Nephron (organoid): ENCODE measurements at regions not wholly inside any gene's neighbourhood (a gene's known extent, or its start where the extent isn't known, plus 50 kb on each side); places are given as distances from the start of the nearest gene placed in this dataset.

Source experiments
- H3K27ac Mint-ChIP-seq, 3 experiments: 2 replicates each; pipeline ENCODE4 v1.8.0; 2020; ENCODE audit warnings: mixed read lengths in 3 of 3, mild to moderate bottlenecking in 2 of 3, moderate library complexity in 1 of 3
- H3K27me3 Mint-ChIP-seq: 2 replicates; pipeline ENCODE4 v1.8.0; 2021; ENCODE audit warnings: low read depth, mild to moderate bottlenecking, moderate library complexity, mixed read lengths
- H3K36me3 Mint-ChIP-seq: 2 replicates; pipeline ENCODE4 v1.8.0; 2020; ENCODE audit warnings: low read depth, mixed read lengths
- H3K4me1 Mint-ChIP-seq: 2 replicates; pipeline ENCODE4 v1.8.0; 2020; ENCODE audit warnings: mixed read lengths
- H3K4me3 Mint-ChIP-seq, 3 experiments: 2 replicates each; pipeline ENCODE4 v1.8.0; 2020; ENCODE audit warnings: mild to moderate bottlenecking in 3 of 3, mixed read lengths in 3 of 3, moderate library complexity in 2 of 3
- H3K9me3 Mint-ChIP-seq: 2 replicates; pipeline ENCODE4 v1.8.0; 2020; ENCODE audit warnings: mixed read lengths
- TF ChIP-seq, protein P1 (sequence below), 3 experiments: fragments of 200-600 bp; sonication (generic); IDR thresholded peaks; one replicate each; pipeline ENCODE4 v1.5.0; 2021; ENCODE audit warnings: antibody characterized with exemption in 3 of 3; ENCODE audit not compliant: unreplicated experiment in 3 of 3

GRCh38 chr4:184934961-184935360, 83.3 kb upstream of the HELT start:
- Mint-ChIP-seq H3K27me3 (peaks cover 7% of the 10 kb centered on the region), H3K4me1 (peaks cover 17% of the 10 kb centered on the region), H3K36me3 (no peaks in the 10 kb centered on the region), H3K4me3 (no peak overlapping the region), H3K27ac (no peak overlapping the region), H3K9me3 (peaks cover 6% of the 10 kb centered on the region)
- TF ChIP-seq, protein P1, sequence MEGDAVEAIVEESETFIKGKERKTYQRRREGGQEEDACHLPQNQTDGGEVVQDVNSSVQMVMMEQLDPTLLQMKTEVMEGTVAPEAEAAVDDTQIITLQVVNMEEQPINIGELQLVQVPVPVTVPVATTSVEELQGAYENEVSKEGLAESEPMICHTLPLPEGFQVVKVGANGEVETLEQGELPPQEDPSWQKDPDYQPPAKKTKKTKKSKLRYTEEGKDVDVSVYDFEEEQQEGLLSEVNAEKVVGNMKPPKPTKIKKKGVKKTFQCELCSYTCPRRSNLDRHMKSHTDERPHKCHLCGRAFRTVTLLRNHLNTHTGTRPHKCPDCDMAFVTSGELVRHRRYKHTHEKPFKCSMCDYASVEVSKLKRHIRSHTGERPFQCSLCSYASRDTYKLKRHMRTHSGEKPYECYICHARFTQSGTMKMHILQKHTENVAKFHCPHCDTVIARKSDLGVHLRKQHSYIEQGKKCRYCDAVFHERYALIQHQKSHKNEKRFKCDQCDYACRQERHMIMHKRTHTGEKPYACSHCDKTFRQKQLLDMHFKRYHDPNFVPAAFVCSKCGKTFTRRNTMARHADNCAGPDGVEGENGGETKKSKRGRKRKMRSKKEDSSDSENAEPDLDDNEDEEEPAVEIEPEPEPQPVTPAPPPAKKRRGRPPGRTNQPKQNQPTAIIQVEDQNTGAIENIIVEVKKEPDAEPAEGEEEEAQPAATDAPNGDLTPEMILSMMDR (IDR thresholded peaks at IDR 0.05; ENCODE audit: unreplicated experiment in 3 of 3): no peak

DNA sequence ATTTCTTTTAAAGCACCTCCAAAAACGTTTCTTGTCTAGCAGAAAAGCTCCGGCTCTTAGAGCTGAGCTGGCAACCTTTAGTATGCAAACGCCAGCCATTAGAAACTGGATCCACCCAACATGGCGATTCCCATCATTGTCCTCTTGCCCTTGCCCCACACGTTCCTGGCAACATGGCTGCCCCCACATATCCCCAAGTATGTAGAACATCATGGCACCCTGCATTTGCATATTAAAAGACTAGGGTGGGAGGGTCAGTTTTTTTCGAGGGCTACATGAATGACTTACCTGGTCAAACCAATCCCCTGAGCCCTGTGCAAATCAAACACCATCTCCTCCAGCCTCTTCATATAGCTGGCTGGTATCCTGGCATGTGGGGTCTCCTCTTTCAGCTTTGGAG, 82.2 kb upstream of the HELT start:
- no peak overlapping the region for H3K27ac Mint-ChIP-seq
- H3K4me1 Mint-ChIP-seq: peaks cover 17% of the 10 kb centered on the region
- no peaks in the 10 kb centered on the region for H3K36me3 Mint-ChIP-seq
- H3K4me3 Mint-ChIP-seq: no peak overlapping the region
- peaks cover 11% of the 10 kb centered on the region for H3K9me3 Mint-ChIP-seq
- peaks cover 7% of the 10 kb centered on the region for H3K27me3 Mint-ChIP-seq
- TF ChIP-seq, protein P1 (IDR thresholded peaks at IDR 0.05; ENCODE audit: unreplicated experiment in 3 of 3): no peak

DNA sequence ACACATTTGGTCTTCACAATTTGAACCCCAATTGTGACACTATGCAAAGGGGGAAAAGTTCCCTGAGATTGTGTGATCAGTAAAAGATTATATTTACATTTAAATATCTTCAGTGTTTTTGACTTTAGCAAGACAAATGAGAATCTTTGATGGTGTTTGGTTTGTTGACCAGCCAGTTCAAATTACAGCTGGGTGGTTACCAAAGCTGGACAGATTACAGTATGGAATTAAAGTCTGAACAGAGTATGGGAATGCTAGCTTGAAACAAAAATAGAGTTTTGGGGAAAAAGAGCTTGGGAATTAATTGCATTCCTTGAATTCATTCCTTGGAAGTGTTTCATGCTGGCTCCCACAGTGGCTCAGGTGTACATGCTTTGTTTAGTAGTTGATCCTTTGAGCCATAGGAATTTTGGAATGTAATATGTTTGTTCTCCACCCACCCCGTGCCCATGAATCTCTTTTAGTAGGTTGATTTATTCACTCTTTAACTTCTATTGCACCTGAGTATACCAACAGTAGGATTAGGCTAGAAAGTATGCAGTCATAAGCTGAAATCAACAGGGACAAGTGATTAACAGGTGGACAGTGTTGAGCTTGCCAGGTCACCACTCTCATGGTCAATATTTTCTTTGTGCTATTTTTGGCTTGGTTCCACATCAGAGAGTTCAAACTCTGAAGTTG, 81.1 kb upstream of the HELT start:
- no peak overlapping the region for H3K27ac Mint-ChIP-seq
- TF ChIP-seq, protein P1 (IDR thresholded peaks at IDR 0.05; ENCODE audit: unreplicated experiment in 3 of 3): no peak
- peaks cover 17% of the 10 kb centered on the region for H3K9me3 Mint-ChIP-seq
- no peaks in the 10 kb centered on the region for H3K36me3 Mint-ChIP-seq
- peaks cover 22% of the 10 kb centered on the region for H3K4me1 Mint-ChIP-seq
- peaks cover 6% of the 10 kb centered on the region for H3K27me3 Mint-ChIP-seq
- H3K4me3 Mint-ChIP-seq: no peak overlapping the region

DNA sequence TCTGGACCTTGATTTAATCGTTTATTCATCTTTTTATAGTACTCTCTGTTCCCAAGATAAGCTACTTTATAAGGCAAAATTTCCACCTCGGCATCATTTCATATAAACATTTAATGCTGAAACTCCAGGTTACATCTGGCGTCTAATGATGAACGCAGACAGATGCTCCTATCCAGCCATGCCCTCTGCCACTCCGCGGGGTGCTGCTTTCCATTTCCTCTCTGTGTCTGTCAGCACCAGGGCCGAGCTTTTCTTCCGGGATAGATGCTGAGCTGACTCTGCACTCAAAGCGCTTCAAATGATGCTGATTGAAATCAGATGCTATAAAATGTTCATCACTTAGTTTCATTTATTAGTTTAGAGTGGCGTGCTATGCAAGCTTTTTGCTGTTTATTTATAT, 80.5 kb upstream of the HELT start:
- Mint-ChIP-seq H3K4me1 (peaks cover 22% of the 10 kb centered on the region), H3K27ac (no peak overlapping the region), H3K4me3 (no peak overlapping the region), H3K36me3 (no peaks in the 10 kb centered on the region), H3K27me3 (peaks cover 3% of the 10 kb centered on the region), H3K9me3 (peaks cover 17% of the 10 kb centered on the region)
- TF ChIP-seq, protein P1 (IDR thresholded peaks at IDR 0.05; ENCODE audit: unreplicated experiment in 3 of 3): no peak

DNA sequence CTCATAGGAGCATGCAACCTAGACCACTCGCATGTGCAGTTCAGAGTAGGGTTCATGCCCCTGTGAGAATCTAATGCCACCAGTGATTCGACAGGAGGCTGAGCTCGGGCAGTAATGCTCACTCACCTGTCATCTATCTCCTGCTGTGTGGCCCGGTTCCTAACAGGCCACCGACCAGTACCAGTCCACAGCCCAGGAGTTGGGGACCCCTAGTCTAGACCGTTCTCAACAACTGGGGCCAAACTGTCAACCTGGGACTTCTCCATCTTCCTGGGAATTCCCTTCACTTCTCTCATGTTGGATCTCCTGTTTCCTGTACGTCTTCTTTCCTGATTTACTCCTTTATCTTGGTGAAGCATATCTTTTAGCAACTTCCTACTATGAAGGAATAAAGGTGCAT, 79.4 kb upstream of the HELT start:
- Mint-ChIP-seq H3K36me3 (no peaks in the 10 kb centered on the region), H3K27me3 (peaks cover 3% of the 10 kb centered on the region), H3K4me1 (peaks cover 22% of the 10 kb centered on the region), H3K27ac (no peak overlapping the region), H3K4me3 (no peak overlapping the region), H3K9me3 (peaks cover 17% of the 10 kb centered on the region)
- TF ChIP-seq, protein P1 (IDR thresholded peaks at IDR 0.05; ENCODE audit: unreplicated experiment in 3 of 3): no peak

GRCh38 chr4:184939978-184940377, 78.3 kb upstream of the HELT start:
- Mint-ChIP-seq H3K27me3 (peaks cover 3% of the 10 kb centered on the region), H3K4me3 (no peak overlapping the region)

More at GRCh38 chr4:184939978-184940377, 78.3 kb upstream of the HELT start:
- Mint-ChIP-seq H3K9me3 (peaks cover 17% of the 10 kb centered on the region), H3K36me3 (no peaks in the 10 kb centered on the region), H3K4me1 (peaks cover 22% of the 10 kb centered on the region), H3K27ac (no peak overlapping the region)
- TF ChIP-seq, protein P1 (IDR thresholded peaks at IDR 0.05; ENCODE audit: unreplicated experiment in 3 of 3): no peak
